ENCODE measurements at regions not wholly inside any gene's neighbourhood (a gene's known extent, or its start where the extent isn't known, plus 50 kb on each side); places are given as distances from the start of the nearest gene placed in this dataset.

- no peak for TF ChIP-seq CTCF (IDR thresholded peaks at IDR 0.05; ENCODE audit: low read length, missing control alignments)
- no peak for DNase-seq (ENCODE audit: low read depth)
- H3K4me3 ChIP-seq (replicated peaks; ENCODE audit: low read depth, low read length) = no peak overlapping the region
Measured at GRCh38 chr5:61949679-61950435, 356.1 kb upstream of the KIF2A start.

- no peak overlapping the region for H3K4me3 ChIP-seq (replicated peaks; ENCODE audit: low read depth, low read length)
- no peak for DNase-seq (ENCODE audit: low read depth)
- TF ChIP-seq CTCF (IDR thresholded peaks at IDR 0.05; ENCODE audit: low read length, missing control alignments) = no peak
Measured at GRCh38 chr5:61951295-61951694, 354.7 kb upstream of the KIF2A start.

- no peak overlapping the region for H3K4me3 ChIP-seq (replicated peaks; ENCODE audit: low read depth, low read length)
- no peak for DNase-seq (ENCODE audit: low read depth)
- TF ChIP-seq CTCF (IDR thresholded peaks at IDR 0.05; ENCODE audit: low read length, missing control alignments) = no peak
Measured at GRCh38 chr5:61953913-61954312, 352.1 kb upstream of the KIF2A start.

DNA sequence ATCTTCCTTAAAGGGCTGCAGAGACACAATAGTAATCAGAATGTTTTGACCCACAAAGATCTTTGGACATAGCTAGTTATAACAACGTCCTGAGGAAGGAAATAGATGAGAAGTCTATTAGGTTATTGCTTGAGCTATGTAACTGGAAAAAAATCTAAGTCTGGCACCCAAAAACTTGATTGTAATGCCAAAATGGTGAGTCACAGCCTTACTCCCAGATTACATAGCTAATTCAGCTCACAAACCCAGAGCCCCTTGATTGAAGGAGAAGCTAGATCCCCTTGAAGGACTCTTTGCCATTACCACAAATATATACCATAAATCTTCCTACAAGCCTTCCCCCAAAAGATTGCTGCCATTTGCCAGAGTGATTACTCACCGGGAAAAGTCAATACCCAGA is 341.8 kb upstream of the KIF2A start:
- no peak for TF ChIP-seq CTCF (IDR thresholded peaks at IDR 0.05; ENCODE audit: low read length, missing control alignments)
- no peak for DNase-seq (ENCODE audit: low read depth)
- H3K4me3 ChIP-seq (replicated peaks; ENCODE audit: low read depth, low read length) = no peak overlapping the region

DNA sequence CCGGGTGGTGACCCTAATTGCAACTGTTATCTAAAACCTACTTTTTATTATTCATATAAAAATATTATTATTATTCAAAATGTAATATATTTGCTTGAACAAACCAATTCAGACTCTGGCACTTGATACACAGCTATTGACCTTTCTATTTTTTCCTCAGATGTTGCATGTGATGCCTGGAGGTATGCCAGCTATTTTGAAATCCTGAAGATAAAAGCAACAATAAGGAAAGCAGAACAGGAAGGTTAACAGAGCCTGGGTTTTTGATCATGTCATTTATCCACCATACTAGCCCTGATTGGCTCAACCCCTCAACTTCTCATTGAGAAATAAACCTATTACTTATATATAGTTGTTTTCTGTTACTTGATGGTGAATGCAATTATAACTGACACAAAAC is 340.9 kb upstream of the KIF2A start:
- no peak for DNase-seq (ENCODE audit: low read depth)
- no peak for TF ChIP-seq CTCF (IDR thresholded peaks at IDR 0.05; ENCODE audit: low read length, missing control alignments)
- H3K4me3 ChIP-seq (replicated peaks; ENCODE audit: low read depth, low read length) = no peak overlapping the region

GRCh38 chr5:61965490-61965889 is 340.5 kb upstream of the KIF2A start:
- TF ChIP-seq CTCF (IDR thresholded peaks at IDR 0.05; ENCODE audit: low read length, missing control alignments) = no peak

More at GRCh38 chr5:61965490-61965889, 340.5 kb upstream of the KIF2A start:
- H3K4me3 ChIP-seq (replicated peaks; ENCODE audit: low read depth, low read length) = no peak overlapping the region
- DNase-seq (ENCODE audit: low read depth) = no peak
